ENCODE measurements at regions not wholly inside any gene's neighbourhood (a gene's known extent, or its start where the extent isn't known, plus 50 kb on each side); places are given as distances from the start of the nearest gene placed in this dataset.

DNA sequence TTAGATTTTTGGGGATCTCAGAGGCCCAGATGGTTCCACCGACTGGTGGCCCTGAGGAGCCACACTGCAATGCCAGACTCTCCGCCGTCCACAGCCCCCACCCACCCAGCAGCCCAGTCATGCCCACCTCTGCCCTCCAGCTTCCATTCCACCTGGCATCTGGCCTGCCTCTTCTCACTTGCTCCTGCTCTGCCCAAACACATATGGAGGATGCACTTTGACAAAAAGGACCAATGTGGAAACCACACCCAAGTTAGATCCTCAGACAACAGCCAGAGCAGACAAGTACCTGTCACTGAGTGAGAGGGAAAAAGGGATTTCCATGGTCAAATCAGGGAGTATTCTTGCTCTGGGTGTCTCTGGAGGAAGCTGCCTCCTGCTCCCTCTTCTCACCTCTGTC is 120.6 kb upstream of the NXT1 start:
- TF ChIP-seq, protein P1, sequence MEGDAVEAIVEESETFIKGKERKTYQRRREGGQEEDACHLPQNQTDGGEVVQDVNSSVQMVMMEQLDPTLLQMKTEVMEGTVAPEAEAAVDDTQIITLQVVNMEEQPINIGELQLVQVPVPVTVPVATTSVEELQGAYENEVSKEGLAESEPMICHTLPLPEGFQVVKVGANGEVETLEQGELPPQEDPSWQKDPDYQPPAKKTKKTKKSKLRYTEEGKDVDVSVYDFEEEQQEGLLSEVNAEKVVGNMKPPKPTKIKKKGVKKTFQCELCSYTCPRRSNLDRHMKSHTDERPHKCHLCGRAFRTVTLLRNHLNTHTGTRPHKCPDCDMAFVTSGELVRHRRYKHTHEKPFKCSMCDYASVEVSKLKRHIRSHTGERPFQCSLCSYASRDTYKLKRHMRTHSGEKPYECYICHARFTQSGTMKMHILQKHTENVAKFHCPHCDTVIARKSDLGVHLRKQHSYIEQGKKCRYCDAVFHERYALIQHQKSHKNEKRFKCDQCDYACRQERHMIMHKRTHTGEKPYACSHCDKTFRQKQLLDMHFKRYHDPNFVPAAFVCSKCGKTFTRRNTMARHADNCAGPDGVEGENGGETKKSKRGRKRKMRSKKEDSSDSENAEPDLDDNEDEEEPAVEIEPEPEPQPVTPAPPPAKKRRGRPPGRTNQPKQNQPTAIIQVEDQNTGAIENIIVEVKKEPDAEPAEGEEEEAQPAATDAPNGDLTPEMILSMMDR (IDR thresholded peaks at IDR 0.05; ENCODE audit: extremely low read depth in 1 of 2, insufficient read depth in 1 of 2, low read depth in 1 of 2, low read length in 2 of 2): no peak
- TF ChIP-seq MYC (IDR thresholded peaks at IDR 0.05; ENCODE audit: low read depth, low read length): no peak
- no peak for TF ChIP-seq POLR2AphosphoS5 (IDR thresholded peaks at IDR 0.05; ENCODE audit: insufficient read depth, low read depth, low read length)

All from endothelial cell of umbilical vein (primary cell).